Activated T-helper 17 cell treated with anti-CD3 and anti-CD28 coated beads, Interleukin-2, amount 50 U/mL, for 72 hours (primary cell): ENCODE measurements at regions not wholly inside any gene's neighbourhood (a gene's known extent, or its start where the extent isn't known, plus 50 kb on each side); places are given as distances from the start of the nearest gene placed in this dataset.

ENCODE experiments used
- ATAC-seq: fragments of 150-1000 bp; cut with Tn5 transposase; replicated peaks from 2 replicates; pipeline ENCODE4 v1.10.0; 2021; ENCODE audit warnings: mild to moderate bottlenecking, moderate library complexity
- H3K27ac Mint-ChIP-seq: one replicate; pipeline ENCODE4 v1.8.0; 2022; ENCODE audit warnings: mixed read lengths
- H3K27me3 Mint-ChIP-seq: one replicate; pipeline ENCODE4 v1.8.0; 2022; ENCODE audit warnings: mixed read lengths
- H3K36me3 Mint-ChIP-seq: one replicate; pipeline ENCODE4 v1.8.0; 2022; ENCODE audit warnings: low read depth, mild to moderate bottlenecking, mixed read lengths
- H3K4me1 Mint-ChIP-seq: one replicate; pipeline ENCODE4 v1.8.0; 2022; ENCODE audit warnings: mixed read lengths
- H3K4me3 Mint-ChIP-seq: one replicate; pipeline ENCODE4 v1.8.0; 2022; ENCODE audit warnings: mild to moderate bottlenecking, mixed read lengths
- H3K9me3 Mint-ChIP-seq: one replicate; pipeline ENCODE4 v1.8.0; 2022; ENCODE audit warnings: mixed read lengths

DNA sequence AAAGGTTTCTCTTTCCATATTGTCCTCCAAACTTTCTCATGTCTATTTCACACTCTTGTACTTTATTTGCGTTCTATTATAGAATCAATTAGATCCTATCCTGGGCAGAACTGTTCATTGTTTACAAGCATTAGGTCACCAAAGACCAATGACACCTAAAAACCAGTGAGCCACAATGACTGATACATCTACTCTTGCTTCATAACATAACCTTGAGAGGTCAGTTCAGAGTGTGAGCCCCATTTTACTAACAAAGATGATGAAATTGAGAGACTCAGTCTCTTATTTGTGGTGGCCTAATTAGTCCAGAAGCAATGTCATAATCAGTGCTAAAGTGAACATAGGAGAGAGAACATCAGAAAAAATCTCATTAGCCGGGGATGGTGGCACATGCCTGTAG, 248.9 kb upstream of the RBBP8 start:
- no peak overlapping the region for H3K27ac Mint-ChIP-seq
- ATAC-seq = no peak
- no peak overlapping the region for H3K4me3 Mint-ChIP-seq
- H3K36me3 Mint-ChIP-seq = no peaks in the 10 kb centered on the region
- peaks cover 3% of the 10 kb centered on the region for H3K27me3 Mint-ChIP-seq
- no peaks in the 10 kb centered on the region for H3K9me3 Mint-ChIP-seq
- H3K4me1 Mint-ChIP-seq = no peaks in the 10 kb centered on the region

GRCh38 chr18:22685788-22686187, 247.3 kb upstream of the RBBP8 start:
- Mint-ChIP-seq H3K4me3 (no peak overlapping the region), H3K36me3 (no peaks in the 10 kb centered on the region), H3K4me1 (no peaks in the 10 kb centered on the region), H3K27me3 (peaks cover 3% of the 10 kb centered on the region), H3K27ac (no peak overlapping the region), H3K9me3 (no peaks in the 10 kb centered on the region)
- ATAC-seq = no peak

GRCh38 chr18:22687892-22688680, 245.0 kb upstream of the RBBP8 start:
- Mint-ChIP-seq H3K27ac (no peak overlapping the region), H3K36me3 (no peaks in the 10 kb centered on the region), H3K4me1 (no peaks in the 10 kb centered on the region), H3K9me3 (no peaks in the 10 kb centered on the region), H3K4me3 (no peak overlapping the region), H3K27me3 (no peaks in the 10 kb centered on the region)
- no peak for ATAC-seq

GRCh38 chr18:22688877-22689496, 244.1 kb upstream of the RBBP8 start:
- H3K9me3 Mint-ChIP-seq = no peaks in the 10 kb centered on the region
- no peaks in the 10 kb centered on the region for H3K4me1 Mint-ChIP-seq
- H3K27ac Mint-ChIP-seq = no peak overlapping the region
- ATAC-seq = no peak
- no peaks in the 10 kb centered on the region for H3K27me3 Mint-ChIP-seq
- H3K36me3 Mint-ChIP-seq = no peaks in the 10 kb centered on the region
- no peak overlapping the region for H3K4me3 Mint-ChIP-seq

DNA sequence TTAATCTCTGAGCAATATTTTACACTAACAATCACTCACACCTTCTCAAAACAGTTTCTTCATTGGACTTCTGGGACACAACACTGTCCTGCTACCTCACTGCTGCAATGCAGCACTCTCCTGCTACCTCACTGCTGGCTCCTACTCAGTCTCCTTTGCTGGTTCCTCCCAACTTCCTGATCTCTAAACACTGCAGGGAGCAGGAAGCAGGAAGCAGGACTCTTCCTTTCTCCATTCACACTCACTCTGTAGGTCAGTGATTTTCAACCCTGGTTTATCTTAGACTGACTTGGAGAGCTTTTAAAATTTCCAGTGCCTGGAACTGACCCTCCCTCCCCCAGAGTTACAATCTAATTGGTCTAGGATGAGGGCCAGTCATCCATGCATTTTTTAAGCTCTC, 243.4 kb upstream of the RBBP8 start:
- Mint-ChIP-seq H3K27ac (no peak overlapping the region), H3K27me3 (no peaks in the 10 kb centered on the region), H3K4me1 (no peaks in the 10 kb centered on the region), H3K4me3 (no peak overlapping the region), H3K36me3 (no peaks in the 10 kb centered on the region), H3K9me3 (no peaks in the 10 kb centered on the region)
- ATAC-seq = no peak

GRCh38 chr18:22690556-22690955, 242.6 kb upstream of the RBBP8 start:
- no peaks in the 10 kb centered on the region for H3K4me1 Mint-ChIP-seq
- H3K9me3 Mint-ChIP-seq = no peaks in the 10 kb centered on the region
- H3K4me3 Mint-ChIP-seq = no peak overlapping the region
- H3K36me3 Mint-ChIP-seq = no peaks in the 10 kb centered on the region
- H3K27ac Mint-ChIP-seq = no peak overlapping the region
- no peaks in the 10 kb centered on the region for H3K27me3 Mint-ChIP-seq
- no peak for ATAC-seq

GRCh38 chr18:22691946-22692710, 241.0 kb upstream of the RBBP8 start:
- no peaks in the 10 kb centered on the region for H3K36me3 Mint-ChIP-seq
- no peak overlapping the region for H3K4me3 Mint-ChIP-seq
- no peak for ATAC-seq
- no peaks in the 10 kb centered on the region for H3K27me3 Mint-ChIP-seq
- H3K9me3 Mint-ChIP-seq = no peaks in the 10 kb centered on the region
- no peak overlapping the region for H3K27ac Mint-ChIP-seq
- H3K4me1 Mint-ChIP-seq = no peaks in the 10 kb centered on the region

GRCh38 chr18:22694954-22695353, 238.2 kb upstream of the RBBP8 start:
- no peaks in the 10 kb centered on the region for H3K4me1 Mint-ChIP-seq
- no peak overlapping the region for H3K27ac Mint-ChIP-seq
- ATAC-seq = no peak
- no peaks in the 10 kb centered on the region for H3K36me3 Mint-ChIP-seq
- H3K4me3 Mint-ChIP-seq = no peak overlapping the region
- H3K9me3 Mint-ChIP-seq = no peaks in the 10 kb centered on the region
- peaks cover 2% of the 10 kb centered on the region for H3K27me3 Mint-ChIP-seq

GRCh38 chr18:22695674-22696073, 237.5 kb upstream of the RBBP8 start:
- Mint-ChIP-seq H3K27me3 (peaks cover 4% of the 10 kb centered on the region), H3K4me1 (no peaks in the 10 kb centered on the region), H3K36me3 (no peaks in the 10 kb centered on the region), H3K9me3 (no peaks in the 10 kb centered on the region), H3K27ac (no peak overlapping the region), H3K4me3 (no peak overlapping the region)
- ATAC-seq = no peak

GRCh38 chr18:22697561-22697960, 235.6 kb upstream of the RBBP8 start:
- ATAC-seq = no peak
- no peak overlapping the region for H3K4me3 Mint-ChIP-seq
- peaks cover 4% of the 10 kb centered on the region for H3K27me3 Mint-ChIP-seq
- H3K9me3 Mint-ChIP-seq = no peaks in the 10 kb centered on the region
- H3K27ac Mint-ChIP-seq = no peak overlapping the region
- no peaks in the 10 kb centered on the region for H3K4me1 Mint-ChIP-seq
- H3K36me3 Mint-ChIP-seq = no peaks in the 10 kb centered on the region

DNA sequence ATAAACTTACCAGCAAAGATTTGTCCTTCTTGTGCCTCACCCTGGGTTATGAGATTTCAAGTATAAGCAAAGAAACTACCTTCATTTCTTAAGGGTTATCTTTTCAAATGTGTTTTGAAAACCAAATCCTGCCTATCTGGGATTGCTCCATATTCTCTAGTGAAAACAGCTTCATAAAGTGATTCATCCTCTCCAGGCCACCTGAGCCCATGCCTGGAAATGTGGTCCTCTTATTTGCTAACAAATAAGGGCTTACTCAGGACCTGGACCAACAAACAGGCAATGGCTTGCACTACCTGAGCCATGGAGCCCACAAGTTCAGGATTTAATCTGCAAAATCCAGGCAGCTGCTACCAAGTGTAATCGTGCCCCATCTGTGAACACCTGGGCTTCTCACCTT, 234.4 kb upstream of the RBBP8 start:
- Mint-ChIP-seq H3K4me3 (no peak overlapping the region), H3K36me3 (no peaks in the 10 kb centered on the region), H3K27ac (no peak overlapping the region), H3K9me3 (no peaks in the 10 kb centered on the region), H3K4me1 (no peaks in the 10 kb centered on the region), H3K27me3 (peaks cover 6% of the 10 kb centered on the region)
- ATAC-seq = no peak

DNA sequence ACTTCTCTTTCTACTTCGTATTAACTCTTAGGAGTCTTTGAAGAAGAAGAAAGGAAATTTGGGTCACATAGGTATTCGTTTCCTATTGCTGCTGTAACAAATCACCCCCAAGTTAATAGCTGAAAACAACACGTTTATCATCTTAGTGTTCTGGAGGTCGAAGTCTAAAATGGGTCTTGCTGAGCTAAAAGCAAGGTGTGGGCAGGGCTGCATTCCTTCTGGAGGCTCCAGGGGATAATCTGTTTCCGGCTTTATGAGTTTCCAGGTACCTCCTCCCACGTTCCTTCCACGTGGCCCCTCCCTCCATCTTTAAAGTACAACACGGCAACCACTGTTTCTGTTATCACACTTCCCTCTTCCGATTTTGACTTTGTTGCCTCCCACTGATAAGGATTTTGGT, 233.5 kb upstream of the RBBP8 start:
- Mint-ChIP-seq H3K27ac (no peak overlapping the region), H3K4me3 (no peak overlapping the region), H3K36me3 (no peaks in the 10 kb centered on the region), H3K4me1 (no peaks in the 10 kb centered on the region), H3K9me3 (no peaks in the 10 kb centered on the region), H3K27me3 (peaks cover 7% of the 10 kb centered on the region)
- ATAC-seq = no peak

DNA sequence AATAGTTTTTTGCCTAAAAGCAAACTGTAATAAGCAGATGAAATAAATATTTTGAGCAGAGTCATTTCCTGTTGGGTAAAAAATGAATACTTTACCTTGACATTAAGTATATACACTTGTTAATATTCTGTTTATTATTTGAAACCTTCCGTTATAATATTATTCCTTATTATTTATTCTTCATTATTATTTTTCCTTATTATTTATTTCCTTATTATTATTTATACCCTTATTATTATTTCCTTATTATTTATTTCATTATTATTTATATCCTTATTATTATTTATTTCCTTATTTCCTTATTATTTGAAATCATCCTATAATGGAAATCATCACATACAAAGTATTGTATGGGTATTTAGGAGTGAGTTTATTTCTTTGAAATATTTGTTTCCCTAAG, 232.2 kb upstream of the RBBP8 start:
- ATAC-seq = no peak
- Mint-ChIP-seq H3K27ac (no peak overlapping the region), H3K4me3 (no peak overlapping the region), H3K36me3 (no peaks in the 10 kb centered on the region), H3K4me1 (no peaks in the 10 kb centered on the region), H3K9me3 (no peaks in the 10 kb centered on the region), H3K27me3 (peaks cover 7% of the 10 kb centered on the region)

DNA sequence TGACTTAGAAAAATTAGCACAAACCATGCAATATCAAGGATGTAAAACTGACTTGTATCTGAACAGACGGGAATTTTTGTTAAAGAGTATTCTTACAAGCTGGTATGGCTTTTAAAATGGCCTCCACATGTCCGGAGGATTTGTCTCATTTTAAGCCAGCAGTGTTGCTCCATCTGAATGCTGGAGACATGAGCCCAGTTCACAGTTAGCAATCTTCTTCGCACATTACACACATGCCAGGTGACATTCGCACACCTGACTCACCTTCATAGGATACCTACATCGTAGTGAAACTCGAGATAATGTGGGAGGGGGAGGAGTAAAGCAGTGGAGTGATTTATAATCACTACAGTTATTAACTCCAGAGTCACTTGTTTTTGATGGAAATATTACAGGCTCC, 231.8 kb upstream of the RBBP8 start:
- Mint-ChIP-seq H3K4me1 (no peaks in the 10 kb centered on the region), H3K9me3 (no peaks in the 10 kb centered on the region), H3K27ac (no peak overlapping the region), H3K27me3 (peaks cover 7% of the 10 kb centered on the region), H3K36me3 (no peaks in the 10 kb centered on the region), H3K4me3 (no peak overlapping the region)
- no peak for ATAC-seq

GRCh38 chr18:22701795-22702194, 231.3 kb upstream of the RBBP8 start:
- no peak for ATAC-seq
- H3K36me3 Mint-ChIP-seq = no peaks in the 10 kb centered on the region
- H3K4me1 Mint-ChIP-seq = no peaks in the 10 kb centered on the region
- no peak overlapping the region for H3K27ac Mint-ChIP-seq
- H3K4me3 Mint-ChIP-seq = no peak overlapping the region
- peaks cover 7% of the 10 kb centered on the region for H3K27me3 Mint-ChIP-seq
- H3K9me3 Mint-ChIP-seq = no peaks in the 10 kb centered on the region
